Right renal pelvis (tissue), 4 donors: ENCODE measurements at regions not wholly inside any gene's neighbourhood (a gene's known extent, or its start where the extent isn't known, plus 50 kb on each side); places are given as distances from the start of the nearest gene placed in this dataset.

ENCODE experiments used
- DNase-seq, 4 donors: peaks; one replicate each; pipeline ENCODE4 v3.0.0-alpha.2; 2013; ENCODE audit warnings: low read depth in 4 of 4, low spot score in 3 of 4, missing footprints in 1 of 4

- no peak for DNase-seq
Measured at GRCh38 chr11:80610516-80610915, 1169.7 kb upstream of the TENM4 start.

GRCh38 chr11:80603472-80603871 is 1162.6 kb upstream of the TENM4 start:
- DNase-seq: no peak

GRCh38 chr11:80598905-80599304 is 1158.1 kb upstream of the TENM4 start:
- no peak for DNase-seq

GRCh38 chr11:80596291-80596810 is 1155.5 kb upstream of the TENM4 start:
- DNase-seq: no peak

- DNase-seq: no peak
Measured at GRCh38 chr11:80595011-80595410, 1154.2 kb upstream of the TENM4 start.

- DNase-seq: no peak
Measured at GRCh38 chr11:80593648-80594374, 1153.0 kb upstream of the TENM4 start.

GRCh38 chr11:80592546-80592945 is 1151.7 kb upstream of the TENM4 start:
- DNase-seq: no peak

- no peak for DNase-seq
Measured at GRCh38 chr11:80587906-80588305, 1147.1 kb upstream of the TENM4 start.

GRCh38 chr11:80586464-80586863 is 1145.6 kb upstream of the TENM4 start:
- DNase-seq: no peak

- no peak for DNase-seq
Measured at GRCh38 chr11:80584661-80585060, 1143.8 kb upstream of the TENM4 start.

- no peak for DNase-seq
Measured at GRCh38 chr11:80569832-80570231, 1129.0 kb upstream of the TENM4 start.

- no peak for DNase-seq
Measured at GRCh38 chr11:80565231-80565630, 1124.4 kb upstream of the TENM4 start.

- DNase-seq: no peak
Measured at GRCh38 chr11:80562523-80563125, 1121.8 kb upstream of the TENM4 start.

- no peak for DNase-seq
Measured at GRCh38 chr11:80559942-80560341, 1119.1 kb upstream of the TENM4 start.

- DNase-seq: no peak
Measured at GRCh38 chr11:80553565-80553964, 1112.7 kb upstream of the TENM4 start.

GRCh38 chr11:80542704-80543103 is 1101.9 kb upstream of the TENM4 start:
- no peak for DNase-seq

GRCh38 chr11:80538040-80538439 is 1097.2 kb upstream of the TENM4 start:
- no peak for DNase-seq

GRCh38 chr11:80533463-80533862 is 1092.6 kb upstream of the TENM4 start:
- DNase-seq: no peak

- no peak for DNase-seq
Measured at GRCh38 chr11:80532633-80533232, 1091.9 kb upstream of the TENM4 start.

GRCh38 chr11:80529726-80530125 is 1088.9 kb upstream of the TENM4 start:
- DNase-seq: no peak

GRCh38 chr11:80525663-80526405 is 1085.0 kb upstream of the TENM4 start:
- no peak for DNase-seq
